IMR-90 (cell line): ENCODE measurements at regions not wholly inside any gene's neighbourhood (a gene's known extent, or its start where the extent isn't known, plus 50 kb on each side); places are given as distances from the start of the nearest gene placed in this dataset.

ENCODE experiments used
- BHLHE40 ChIP-seq: fragments of 150-350 bp; IDR thresholded peaks from 2 replicates; pipeline ENCODE4 v1.6.1; 2016; ENCODE audit warnings: mild to moderate bottlenecking, low read depth, low read length
- CEBPB ChIP-seq: IDR thresholded peaks from 2 replicates; pipeline ENCODE4 v1.6.1; 2012; ENCODE audit warnings: low read depth, low read length, improper control_type of control experiment
- CHD1 ChIP-seq: IDR thresholded peaks from 2 replicates; pipeline ENCODE4 v1.6.1; 2012; ENCODE audit warnings: low read depth, low read length, improper control_type of control experiment
- CTCF ChIP-seq: conservative IDR thresholded peaks from 2 replicates; pipeline ENCODE4 v1.5.1; 2012; ENCODE audit warnings: mild to moderate bottlenecking, low read depth, low read length, improper control_type of control experiment
- ELK1 ChIP-seq: fragments of 150-350 bp; IDR thresholded peaks from 2 replicates; pipeline ENCODE4 v1.6.1; 2016; ENCODE audit warnings: low read depth, mild to moderate bottlenecking, low read length, moderate library complexity, borderline replicate concordance
- MAFK ChIP-seq: IDR thresholded peaks from 2 replicates; pipeline ENCODE4 v1.6.1; 2012; ENCODE audit warnings: low read depth, low read length, improper control_type of control experiment
- MAZ ChIP-seq: IDR thresholded peaks from 2 replicates; pipeline ENCODE4 v1.6.1; 2012; ENCODE audit warnings: low read depth, mild to moderate bottlenecking, low read length, improper control_type of control experiment, moderate library complexity, borderline replicate concordance
- MXI1 ChIP-seq: IDR thresholded peaks from 2 replicates; pipeline ENCODE4 v1.6.1; 2012; ENCODE audit warnings: low read depth, mild to moderate bottlenecking, low read length, moderate library complexity, borderline replicate concordance
- NFE2L2 ChIP-seq: fragments of 150-350 bp; IDR thresholded peaks from 2 replicates; pipeline ENCODE4 v1.6.1; 2016; ENCODE audit warnings: low read depth, mild to moderate bottlenecking, low read length
- POLR2A ChIP-seq: IDR thresholded peaks from 2 replicates; pipeline ENCODE4 v1.6.1; 2012; ENCODE audit warnings: mild to moderate bottlenecking, low read depth, low read length
- RAD21 ChIP-seq: IDR thresholded peaks from 2 replicates; pipeline ENCODE4 v1.6.1; 2012; ENCODE audit warnings: low read length, improper control_type of control experiment

- TF ChIP-seq CTCF = no peak
- no peak for TF ChIP-seq NFE2L2
- TF ChIP-seq MXI1 = no peak
- TF ChIP-seq POLR2A = no peak
- TF ChIP-seq MAZ = no peak
- no peak for TF ChIP-seq MAFK
- no peak for TF ChIP-seq ELK1
- TF ChIP-seq CHD1 = no peak
- no peak for TF ChIP-seq BHLHE40
- no peak for TF ChIP-seq CEBPB
- no peak for TF ChIP-seq RAD21
Observed at GRCh38 chrX:138504273-138504672, 207.2 kb downstream of the FGF13 start.
